Naive B cell (primary cell): ENCODE measurements at regions not wholly inside any gene's neighbourhood (a gene's known extent, or its start where the extent isn't known, plus 50 kb on each side); places are given as distances from the start of the nearest gene placed in this dataset.

Source experiments
- ATAC-seq, 2 donors: fragments of 150-1000 bp; cut with Tn5 transposase; 2 replicates each; pipeline ENCODE4 v1.10.0; 2021; ENCODE audit warnings: low read depth in 2 of 2, mild to moderate bottlenecking in 2 of 2, moderate library complexity in 2 of 2
- DNase-seq: peaks from one replicate; pipeline ENCODE4 v3.0.0; 2022
- H3K27ac Mint-ChIP-seq, 6 donors: one replicate each; pipeline ENCODE4 v1.8.0; 2020 to 2022; ENCODE audit warnings: mild to moderate bottlenecking in 6 of 6, mixed read lengths in 6 of 6, moderate library complexity in 5 of 6, inconsistent platforms in 2 of 6
- H3K27me3 Mint-ChIP-seq, 3 donors: one replicate each; pipeline ENCODE4 v1.8.0; 2021 to 2022; ENCODE audit warnings: mixed read lengths in 3 of 3, mild to moderate bottlenecking in 1 of 3
- H3K36me3 Mint-ChIP-seq, 2 donors: one replicate each; pipeline ENCODE4 v1.8.0; 2020 to 2022; ENCODE audit warnings: mixed read lengths in 2 of 2, inconsistent platforms in 1 of 2, mild to moderate bottlenecking in 1 of 2
- H3K4me1 Mint-ChIP-seq, 3 donors: one replicate each; pipeline ENCODE4 v1.8.0; 2020 to 2022; ENCODE audit warnings: mixed read lengths in 3 of 3, inconsistent platforms in 1 of 3, mild to moderate bottlenecking in 1 of 3, moderate library complexity in 1 of 3
- H3K4me3 Mint-ChIP-seq, 8 donors: one replicate each; pipeline ENCODE4 v1.8.0; 2020 to 2022; ENCODE audit warnings: mild to moderate bottlenecking in 8 of 8, mixed read lengths in 8 of 8, moderate library complexity in 8 of 8, inconsistent platforms in 2 of 8
- H3K9me3 Mint-ChIP-seq, 7 donors: one replicate each; pipeline ENCODE4 v1.8.0; 2020 to 2022; ENCODE audit warnings: mixed read lengths in 7 of 7, mild to moderate bottlenecking in 5 of 7, inconsistent platforms in 2 of 7, moderate library complexity in 1 of 7

- H3K4me3 Mint-ChIP-seq, result peak overlapping the region in 1 of 8 donors; percentile 13
- no peaks in the 10 kb centered on the region for H3K36me3 Mint-ChIP-seq
- H3K27ac Mint-ChIP-seq, result peak overlapping the region in 2 of 6 donors; percentile 12 to 24
These were observed 54.7 kb upstream of the AMN1 start for GRCh38 chr12:31783556-31783955.

GRCh38 chr12:31781894-31782540 is 53.2 kb upstream of the AMN1 start:
- H3K36me3 Mint-ChIP-seq, result no peaks in the 10 kb centered on the region
- DNase-seq (no peak), ATAC-seq (no peak)
- no peak overlapping the region for H3K4me3 Mint-ChIP-seq
- peak overlapping the region in 1 of 6 donors; percentile 66 for H3K27ac Mint-ChIP-seq
- H3K27me3 Mint-ChIP-seq, result no peaks in the 10 kb centered on the region
- peaks cover 9 to 34% (median 16%) of the 10 kb centered on the region in 3 donors for H3K4me1 Mint-ChIP-seq
- H3K9me3 Mint-ChIP-seq, result peaks cover 0 to 9% (median 6%) of the 10 kb centered on the region in 7 donors

More at GRCh38 chr12:31783556-31783955, 54.7 kb upstream of the AMN1 start:
- Mint-ChIP-seq H3K27me3 (no peaks in the 10 kb centered on the region), H3K4me1 (peaks cover 8 to 32% (median 16%) of the 10 kb centered on the region in 3 donors), H3K9me3 (peaks cover 0 to 9% (median 6%) of the 10 kb centered on the region in 7 donors)
- DNase-seq (no peak), ATAC-seq (no peak)

- H3K9me3 Mint-ChIP-seq, result peaks cover 0 to 9% (median 4%) of the 10 kb centered on the region in 7 donors
- no peak overlapping the region for H3K27ac Mint-ChIP-seq
- H3K4me1 Mint-ChIP-seq, result peaks cover 9 to 25% (median 16%) of the 10 kb centered on the region in 3 donors
- DNase-seq (no peak), ATAC-seq (no peak)
- no peak overlapping the region for H3K4me3 Mint-ChIP-seq
- no peaks in the 10 kb centered on the region for H3K27me3 Mint-ChIP-seq
- H3K36me3 Mint-ChIP-seq, result no peaks in the 10 kb centered on the region
These were observed 51.3 kb upstream of the AMN1 start for GRCh38 chr12:31780096-31780495.

- Mint-ChIP-seq H3K9me3 (peaks cover 0 to 3% (median under 1%) of the 10 kb centered on the region in 7 donors), H3K36me3 (no peaks in the 10 kb centered on the region), H3K27ac (peak overlapping the region; percentile 33 to 83 (median 58)), H3K4me3 (peak overlapping the region in 3 of 8 donors; percentile 3 to 47 (median 12)), H3K27me3 (no peaks in the 10 kb centered on the region), H3K4me1 (peaks cover 16 to 30% (median 17%) of the 10 kb centered on the region in 3 donors)
- ATAC-seq (peak in 1 of 2 donors; percentile 27), DNase-seq (no peak)
These were observed 49.9 kb upstream of the AMN1 start for GRCh38 chr12:31778687-31779086.
